ENCODE measurements at regions not wholly inside any gene's neighbourhood (a gene's known extent, or its start where the extent isn't known, plus 50 kb on each side); places are given as distances from the start of the nearest gene placed in this dataset.

DNA sequence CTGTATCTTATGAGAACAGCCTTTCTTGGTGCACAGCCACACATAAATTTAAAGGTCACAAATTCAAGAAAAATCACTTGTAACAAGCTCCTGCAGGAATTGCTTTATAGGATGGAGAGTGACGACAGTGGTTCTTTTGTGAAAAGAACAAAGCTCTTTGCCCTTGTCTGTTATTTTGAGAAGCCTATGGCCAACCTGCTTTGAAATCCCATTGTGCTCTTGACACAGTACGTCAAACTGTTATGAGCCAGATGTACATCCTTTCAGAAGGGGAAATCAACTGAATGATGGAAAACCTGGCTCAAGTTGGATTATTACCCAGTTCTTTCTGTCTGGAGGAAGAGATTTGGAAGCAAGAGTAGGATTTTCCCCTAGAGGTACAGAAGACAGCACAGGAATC, 1454.2 kb downstream of the ARAP2 start:
- TF ChIP-seq, protein P1, sequence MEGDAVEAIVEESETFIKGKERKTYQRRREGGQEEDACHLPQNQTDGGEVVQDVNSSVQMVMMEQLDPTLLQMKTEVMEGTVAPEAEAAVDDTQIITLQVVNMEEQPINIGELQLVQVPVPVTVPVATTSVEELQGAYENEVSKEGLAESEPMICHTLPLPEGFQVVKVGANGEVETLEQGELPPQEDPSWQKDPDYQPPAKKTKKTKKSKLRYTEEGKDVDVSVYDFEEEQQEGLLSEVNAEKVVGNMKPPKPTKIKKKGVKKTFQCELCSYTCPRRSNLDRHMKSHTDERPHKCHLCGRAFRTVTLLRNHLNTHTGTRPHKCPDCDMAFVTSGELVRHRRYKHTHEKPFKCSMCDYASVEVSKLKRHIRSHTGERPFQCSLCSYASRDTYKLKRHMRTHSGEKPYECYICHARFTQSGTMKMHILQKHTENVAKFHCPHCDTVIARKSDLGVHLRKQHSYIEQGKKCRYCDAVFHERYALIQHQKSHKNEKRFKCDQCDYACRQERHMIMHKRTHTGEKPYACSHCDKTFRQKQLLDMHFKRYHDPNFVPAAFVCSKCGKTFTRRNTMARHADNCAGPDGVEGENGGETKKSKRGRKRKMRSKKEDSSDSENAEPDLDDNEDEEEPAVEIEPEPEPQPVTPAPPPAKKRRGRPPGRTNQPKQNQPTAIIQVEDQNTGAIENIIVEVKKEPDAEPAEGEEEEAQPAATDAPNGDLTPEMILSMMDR (IDR thresholded peaks at IDR 0.05): no peak
- no peak for TF ChIP-seq POLR2AphosphoS5 (IDR thresholded peaks at IDR 0.05)
